HepG2 (cell line): ENCODE measurements at regions not wholly inside any gene's neighbourhood (a gene's known extent, or its start where the extent isn't known, plus 50 kb on each side); places are given as distances from the start of the nearest gene placed in this dataset.

ENCODE experiments used
- MAF1 ChIP-seq: sonication (generic); formaldehyde crosslinking; IDR thresholded peaks from 2 replicates; pipeline ENCODE4 v1.5.0; 2020; ENCODE audit warnings: missing genetic modification reagents, borderline replicate concordance
- SMARCC2 ChIP-seq: fragments of 450-650 bp; IDR thresholded peaks from 2 replicates; pipeline ENCODE4 v1.6.1; 2017; ENCODE audit warnings: antibody characterized with exemption, mild to moderate bottlenecking
- SOX5 ChIP-seq: IDR thresholded peaks from 2 replicates; pipeline ENCODE4 v1.6.1; 2016; ENCODE audit warnings: borderline replicate concordance
- ZMAT3 ChIP-seq: sonication (generic); formaldehyde crosslinking; conservative IDR thresholded peaks from 2 replicates; pipeline ENCODE4 v1.7.0; 2021; ENCODE audit warnings: missing genetic modification reagents
- ZMYM4 ChIP-seq: sonication (generic); formaldehyde crosslinking; IDR thresholded peaks from 2 replicates; pipeline ENCODE4 v1.8.1; 2023; ENCODE audit warnings: mild to moderate bottlenecking, missing genetic modification reagents
- ZNF121 ChIP-seq: sonication (generic); formaldehyde crosslinking; IDR thresholded peaks from 2 replicates; pipeline ENCODE4 v1.5.0; 2020; ENCODE audit warnings: mild to moderate bottlenecking, missing genetic modification reagents
- ZNF180 ChIP-seq: sonication (generic); formaldehyde crosslinking; IDR thresholded peaks from 2 replicates; pipeline ENCODE4 v1.4.0; 2020; ENCODE audit warnings: low read depth, missing genetic modification reagents, borderline replicate concordance
- ZSCAN22 ChIP-seq: sonication (generic); formaldehyde crosslinking; IDR thresholded peaks from 2 replicates; pipeline ENCODE4 v1.4.0; 2020; ENCODE audit warnings: mild to moderate bottlenecking, missing genetic modification reagents
- TF ChIP-seq, protein P1 (sequence below): sonication (generic); formaldehyde crosslinking; conservative IDR thresholded peaks from 2 replicates; pipeline ENCODE4 v1.4.0; 2020; ENCODE audit warnings: missing genetic modification reagents
- TF ChIP-seq, protein P2 (sequence below): sonication (generic); formaldehyde crosslinking; IDR thresholded peaks from 2 replicates; pipeline ENCODE4 v1.8.1; 2023; ENCODE audit warnings: missing genetic modification reagents, inconsistent platforms, borderline replicate concordance
- TF ChIP-seq, protein P3 (sequence below): sonication (generic); formaldehyde crosslinking; IDR thresholded peaks from 2 replicates; pipeline ENCODE4 v1.5.0; 2020; ENCODE audit warnings: mild to moderate bottlenecking, missing genetic modification reagents
- TF ChIP-seq, protein P4 (sequence below): sonication (generic); formaldehyde crosslinking; IDR thresholded peaks from 2 replicates; pipeline ENCODE4 v1.4.0; 2020; ENCODE audit warnings: missing genetic modification reagents; ENCODE audit errors: not compliant biosample characterization

DNA sequence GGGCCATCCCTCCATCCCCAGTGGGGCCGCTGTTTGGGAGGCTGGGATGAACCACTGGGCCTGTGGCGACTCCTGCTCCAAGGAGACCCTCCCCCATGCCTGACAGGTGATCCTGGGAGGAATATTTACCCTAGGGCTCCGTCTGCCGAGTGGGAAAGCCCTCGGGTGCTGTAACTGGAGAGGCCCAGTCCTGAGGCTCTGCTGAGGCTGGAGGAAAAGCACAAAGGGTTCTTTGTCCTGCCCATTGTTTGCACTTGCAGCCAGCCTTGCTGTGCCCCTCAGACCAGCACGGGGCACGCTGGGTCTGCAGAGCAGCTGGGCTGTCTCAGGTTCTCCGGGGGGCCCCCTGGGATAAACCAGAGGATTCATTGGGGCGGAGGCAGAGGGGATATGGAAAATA lies 321.1 kb downstream of the MN1 start (continued):
- TF ChIP-seq ZSCAN22 (CRISPR knock-in tag) (peak; percentile 70), ZMYM4 (CRISPR knock-in tag) (no peak), MAF1 (CRISPR knock-in tag) (no peak), SOX5 (peak; percentile 79; the same call in 1 of the 2 replicates), SMARCC2 (no peak), ZNF121 (CRISPR knock-in tag) (no peak), ZMAT3 (no peak), ZNF180 (no peak)
- TF ChIP-seq, protein P1, sequence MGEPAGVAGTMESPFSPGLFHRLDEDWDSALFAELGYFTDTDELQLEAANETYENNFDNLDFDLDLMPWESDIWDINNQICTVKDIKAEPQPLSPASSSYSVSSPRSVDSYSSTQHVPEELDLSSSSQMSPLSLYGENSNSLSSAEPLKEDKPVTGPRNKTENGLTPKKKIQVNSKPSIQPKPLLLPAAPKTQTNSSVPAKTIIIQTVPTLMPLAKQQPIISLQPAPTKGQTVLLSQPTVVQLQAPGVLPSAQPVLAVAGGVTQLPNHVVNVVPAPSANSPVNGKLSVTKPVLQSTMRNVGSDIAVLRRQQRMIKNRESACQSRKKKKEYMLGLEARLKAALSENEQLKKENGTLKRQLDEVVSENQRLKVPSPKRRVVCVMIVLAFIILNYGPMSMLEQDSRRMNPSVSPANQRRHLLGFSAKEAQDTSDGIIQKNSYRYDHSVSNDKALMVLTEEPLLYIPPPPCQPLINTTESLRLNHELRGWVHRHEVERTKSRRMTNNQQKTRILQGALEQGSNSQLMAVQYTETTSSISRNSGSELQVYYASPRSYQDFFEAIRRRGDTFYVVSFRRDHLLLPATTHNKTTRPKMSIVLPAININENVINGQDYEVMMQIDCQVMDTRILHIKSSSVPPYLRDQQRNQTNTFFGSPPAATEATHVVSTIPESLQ, result no peak
- TF ChIP-seq, protein P2, sequence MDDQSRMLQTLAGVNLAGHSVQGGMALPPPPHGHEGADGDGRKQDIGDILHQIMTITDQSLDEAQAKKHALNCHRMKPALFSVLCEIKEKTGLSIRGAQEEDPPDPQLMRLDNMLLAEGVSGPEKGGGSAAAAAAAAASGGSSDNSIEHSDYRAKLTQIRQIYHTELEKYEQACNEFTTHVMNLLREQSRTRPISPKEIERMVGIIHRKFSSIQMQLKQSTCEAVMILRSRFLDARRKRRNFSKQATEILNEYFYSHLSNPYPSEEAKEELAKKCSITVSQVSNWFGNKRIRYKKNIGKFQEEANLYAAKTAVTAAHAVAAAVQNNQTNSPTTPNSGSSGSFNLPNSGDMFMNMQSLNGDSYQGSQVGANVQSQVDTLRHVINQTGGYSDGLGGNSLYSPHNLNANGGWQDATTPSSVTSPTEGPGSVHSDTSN (CRISPR knock-in tag), result no peak
- TF ChIP-seq, protein P3, sequence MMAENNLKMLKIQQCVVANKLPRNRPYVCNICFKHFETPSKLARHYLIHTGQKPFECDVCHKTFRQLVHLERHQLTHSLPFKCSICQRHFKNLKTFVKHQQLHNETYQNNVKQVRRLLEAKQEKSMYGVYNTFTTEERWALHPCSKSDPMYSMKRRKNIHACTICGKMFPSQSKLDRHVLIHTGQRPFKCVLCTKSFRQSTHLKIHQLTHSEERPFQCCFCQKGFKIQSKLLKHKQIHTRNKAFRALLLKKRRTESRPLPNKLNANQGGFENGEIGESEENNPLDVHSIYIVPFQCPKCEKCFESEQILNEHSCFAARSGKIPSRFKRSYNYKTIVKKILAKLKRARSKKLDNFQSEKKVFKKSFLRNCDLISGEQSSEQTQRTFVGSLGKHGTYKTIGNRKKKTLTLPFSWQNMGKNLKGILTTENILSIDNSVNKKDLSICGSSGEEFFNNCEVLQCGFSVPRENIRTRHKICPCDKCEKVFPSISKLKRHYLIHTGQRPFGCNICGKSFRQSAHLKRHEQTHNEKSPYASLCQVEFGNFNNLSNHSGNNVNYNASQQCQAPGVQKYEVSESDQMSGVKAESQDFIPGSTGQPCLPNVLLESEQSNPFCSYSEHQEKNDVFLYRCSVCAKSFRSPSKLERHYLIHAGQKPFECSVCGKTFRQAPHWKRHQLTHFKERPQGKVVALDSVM (CRISPR knock-in tag), result peak; percentile 85
- TF ChIP-seq, protein P4, sequence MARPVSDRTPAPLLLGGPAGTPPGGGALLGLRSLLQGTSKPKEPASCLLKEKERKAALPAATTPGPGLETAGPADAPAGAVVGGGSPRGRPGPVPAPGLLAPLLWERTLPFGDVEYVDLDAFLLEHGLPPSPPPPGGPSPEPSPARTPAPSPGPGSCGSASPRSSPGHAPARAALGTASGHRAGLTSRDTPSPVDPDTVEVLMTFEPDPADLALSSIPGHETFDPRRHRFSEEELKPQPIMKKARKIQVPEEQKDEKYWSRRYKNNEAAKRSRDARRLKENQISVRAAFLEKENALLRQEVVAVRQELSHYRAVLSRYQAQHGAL, result no peak
